ENCODE measurements at regions not wholly inside any gene's neighbourhood (a gene's known extent, or its start where the extent isn't known, plus 50 kb on each side); places are given as distances from the start of the nearest gene placed in this dataset.

GRCh38 chr6:132061381-132061780 lies 110.2 kb upstream of the CCN2 start:
- Histone ChIP-seq H4K5ac (ENCODE audit: low read depth, low read length) (peak overlapping the region; percentile 72; the same call in 1 of the 2 replicates), H3K56ac (ENCODE audit: extremely low read depth, insufficient read depth, low read length) (peak overlapping the region; percentile 69), H3K79me1 (ENCODE audit: low read depth in 1 of 2, low read length in 2 of 2) (peaks cover 0 to 9% of the 10 kb centered on the region in 2 experiments; a peak in 1 of 4 replicates), H3K4me2 (ENCODE audit: low read depth, low read length) (no peak overlapping the region; the same call in 1 of the 2 replicates), H2BK120ac (ENCODE audit: low read depth, low read length) (peak overlapping the region; percentile 99), H3K4ac (ENCODE audit: low read depth, low read length) (peak overlapping the region; percentile 88), H3K9me1 (ENCODE audit: insufficient read depth, low read length) (peaks cover 3% of the 10 kb centered on the region; the same call in 1 of the 2 replicates), H4K8ac (ENCODE audit: low read depth in 2 of 2, low read length in 2 of 2) (peak overlapping the region; percentile 79 to 94), H3K4me3 (ENCODE audit: insufficient read depth, low read depth, low read length) (no peak overlapping the region), H2BK20ac (ENCODE audit: low read depth, low read length) (peak overlapping the region; percentile 99), H3K18ac (ENCODE audit: low read depth, low read length) (peak overlapping the region; percentile 96; the same call in 1 of the 2 replicates), H3K14ac (replicated peaks; ENCODE audit: low read depth, low read length) (peak overlapping the region; percentile 89), H3K4me1 (ENCODE audit: control insufficient read depth, insufficient read depth, low read length) (peaks cover 16% of the 10 kb centered on the region), H3K9me3 (ENCODE audit: control insufficient read depth, insufficient read depth, low read length) (no peaks in the 10 kb centered on the region), H2BK15ac (ENCODE audit: low read depth, low read length) (peak overlapping the region; percentile 71), H4K20me1 (ENCODE audit: insufficient read depth, low read length) (no peaks in the 10 kb centered on the region), H2BK5ac (ENCODE audit: low read depth, low read length, poor library complexity, severe bottlenecking) (peak overlapping the region; percentile 98), H2AFZ (replicated peaks; ENCODE audit: low read length, poor library complexity) (no peak overlapping the region), H3K9ac (ENCODE audit: low read depth, low read length) (no peak overlapping the region; the same call in 1 of the 2 replicates), H2AK5ac (ENCODE audit: low read depth, low read length) (peak overlapping the region; percentile 68; the same call in 1 of the 2 replicates), H2AK9ac (replicated peaks; ENCODE audit: low read depth, low read length, poor library complexity) (no peak overlapping the region), H4K91ac (ENCODE audit: insufficient read depth, low read depth, low read length) (peak overlapping the region; percentile 84), H3K27me3 (ENCODE audit: control insufficient read depth, insufficient read depth, low read length) (no peaks in the 10 kb centered on the region), H3K36me3 (ENCODE audit: control insufficient read depth, insufficient read depth, low read length) (no peaks in the 10 kb centered on the region), H3K23ac (ENCODE audit: low read depth, low read length) (peak overlapping the region; percentile 89; the same call in 1 of the 2 replicates), H3K27ac (ENCODE audit: insufficient read depth, low read length) (peak overlapping the region; percentile 57; the same call in 1 of the 2 replicates)
- ChIA-PET POLR2A (ENCODE audit: unreplicated experiment) (no interaction called here), CTCF (interaction anchor here (0.9 to 1.1 kb wide), 2 partner anchors 70 to 100 kb away, joined by 3 to 4 read pairs; no protein-coding TSS in a partner anchor)
- in situ Hi-C loops (cut with MboI; ENCODE audit: low sequenced_read_pairs) (no loop called here), dilution Hi-C loops (cut with HindIII; ENCODE audit: low sequenced_read_pairs, unreplicated experiment) (no loop called here), intact Hi-C loops (cut with micrococcal nuclease) (loop anchor here (2.0 to 5.0 kb wide), 2 partner anchors 79 to 111 kb away; partner anchors contain the start of gene CCN2)
- BruUV-seq (replicated peaks) = no TSS peak
- ATAC-seq (ENCODE audit: low read depth) (no peak), DNase-seq (no peak)
- no CpG with 5 or more reads among the region's 1 CpG for WGBS, 2 experiments (ENCODE audit: extremely low coverage in 2 of 2, insufficient read length in 1 of 2)
- TF ChIP-seq RFX5 (IDR thresholded peaks at IDR 0.05; ENCODE audit: low read depth, low read length) = no peak
- TF ChIP-seq BHLHE40 (IDR thresholded peaks at IDR 0.05; ENCODE audit: low read depth, low read length) = no peak
- TF ChIP-seq CHD1 (IDR thresholded peaks at IDR 0.05; ENCODE audit: low read depth, low read length) = no peak
- no peak for TF ChIP-seq SMC3 (IDR thresholded peaks at IDR 0.05; ENCODE audit: low read depth, low read length)
- TF ChIP-seq POLR2A (IDR thresholded peaks at IDR 0.05; ENCODE audit: low read depth, low read length) = no peak
- no peak for TF ChIP-seq RAD21 (IDR thresholded peaks at IDR 0.05; ENCODE audit: low read length)
- no peak for TF ChIP-seq MAFK (IDR thresholded peaks at IDR 0.05; ENCODE audit: low read depth, low read length)
- no peak for TF ChIP-seq CEBPB (IDR thresholded peaks at IDR 0.05; ENCODE audit: low read depth, low read length)
- no peak for TF ChIP-seq USF2 (IDR thresholded peaks at IDR 0.05; ENCODE audit: low read depth, low read length)
- no peak for TF ChIP-seq MXI1 (IDR thresholded peaks at IDR 0.05; ENCODE audit: borderline replicate concordance, low read depth, low read length)
- TF ChIP-seq FOS (IDR thresholded peaks at IDR 0.05; ENCODE audit: low read depth, low read length) = no peak
- no peak for TF ChIP-seq MAZ (IDR thresholded peaks at IDR 0.05; ENCODE audit: borderline replicate concordance, low read depth, low read length)
- TF ChIP-seq CTCF (conservative IDR thresholded peaks at IDR 0.05; ENCODE audit: low read depth, low read length) = no peak
- no peak for TF ChIP-seq ELK1 (IDR thresholded peaks at IDR 0.05; ENCODE audit: borderline replicate concordance, low read depth, low read length)
- no peak for TF ChIP-seq NFE2L2 (IDR thresholded peaks at IDR 0.05; ENCODE audit: low read depth, low read length)

Data from IMR-90 (cell line).